GM12874 (cell line): ENCODE measurements at regions not wholly inside any gene's neighbourhood (a gene's known extent, or its start where the extent isn't known, plus 50 kb on each side); places are given as distances from the start of the nearest gene placed in this dataset.

Experiments
- TF ChIP-seq, protein P1 (sequence below): IDR thresholded peaks from 2 replicates; pipeline ENCODE4 v1.5.1; 2011; ENCODE audit warnings: low read depth, mild to moderate bottlenecking, control low read depth, low read length, moderate library complexity; ENCODE audit not compliant: insufficient read depth

DNA sequence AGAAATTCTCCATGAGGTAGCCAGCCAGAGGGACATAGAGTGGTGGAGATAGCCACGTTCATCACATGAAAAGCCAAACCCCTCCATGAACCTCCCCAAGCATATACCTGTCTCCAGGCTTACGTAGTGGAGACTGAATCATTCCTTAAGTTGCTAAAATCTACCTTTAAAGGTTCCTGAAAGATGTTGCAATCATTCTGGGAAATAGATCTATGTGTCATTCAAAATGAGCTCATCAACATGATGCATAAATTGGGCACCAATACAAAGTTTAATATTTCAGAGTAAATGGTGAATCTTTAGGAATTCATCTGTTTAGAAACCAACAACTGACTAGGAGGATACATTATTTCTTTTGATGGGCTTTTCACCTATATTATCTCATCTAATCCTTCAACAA lies 362.6 kb upstream of the ID2 start:
- TF ChIP-seq, protein P1, sequence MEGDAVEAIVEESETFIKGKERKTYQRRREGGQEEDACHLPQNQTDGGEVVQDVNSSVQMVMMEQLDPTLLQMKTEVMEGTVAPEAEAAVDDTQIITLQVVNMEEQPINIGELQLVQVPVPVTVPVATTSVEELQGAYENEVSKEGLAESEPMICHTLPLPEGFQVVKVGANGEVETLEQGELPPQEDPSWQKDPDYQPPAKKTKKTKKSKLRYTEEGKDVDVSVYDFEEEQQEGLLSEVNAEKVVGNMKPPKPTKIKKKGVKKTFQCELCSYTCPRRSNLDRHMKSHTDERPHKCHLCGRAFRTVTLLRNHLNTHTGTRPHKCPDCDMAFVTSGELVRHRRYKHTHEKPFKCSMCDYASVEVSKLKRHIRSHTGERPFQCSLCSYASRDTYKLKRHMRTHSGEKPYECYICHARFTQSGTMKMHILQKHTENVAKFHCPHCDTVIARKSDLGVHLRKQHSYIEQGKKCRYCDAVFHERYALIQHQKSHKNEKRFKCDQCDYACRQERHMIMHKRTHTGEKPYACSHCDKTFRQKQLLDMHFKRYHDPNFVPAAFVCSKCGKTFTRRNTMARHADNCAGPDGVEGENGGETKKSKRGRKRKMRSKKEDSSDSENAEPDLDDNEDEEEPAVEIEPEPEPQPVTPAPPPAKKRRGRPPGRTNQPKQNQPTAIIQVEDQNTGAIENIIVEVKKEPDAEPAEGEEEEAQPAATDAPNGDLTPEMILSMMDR: no peak

DNA sequence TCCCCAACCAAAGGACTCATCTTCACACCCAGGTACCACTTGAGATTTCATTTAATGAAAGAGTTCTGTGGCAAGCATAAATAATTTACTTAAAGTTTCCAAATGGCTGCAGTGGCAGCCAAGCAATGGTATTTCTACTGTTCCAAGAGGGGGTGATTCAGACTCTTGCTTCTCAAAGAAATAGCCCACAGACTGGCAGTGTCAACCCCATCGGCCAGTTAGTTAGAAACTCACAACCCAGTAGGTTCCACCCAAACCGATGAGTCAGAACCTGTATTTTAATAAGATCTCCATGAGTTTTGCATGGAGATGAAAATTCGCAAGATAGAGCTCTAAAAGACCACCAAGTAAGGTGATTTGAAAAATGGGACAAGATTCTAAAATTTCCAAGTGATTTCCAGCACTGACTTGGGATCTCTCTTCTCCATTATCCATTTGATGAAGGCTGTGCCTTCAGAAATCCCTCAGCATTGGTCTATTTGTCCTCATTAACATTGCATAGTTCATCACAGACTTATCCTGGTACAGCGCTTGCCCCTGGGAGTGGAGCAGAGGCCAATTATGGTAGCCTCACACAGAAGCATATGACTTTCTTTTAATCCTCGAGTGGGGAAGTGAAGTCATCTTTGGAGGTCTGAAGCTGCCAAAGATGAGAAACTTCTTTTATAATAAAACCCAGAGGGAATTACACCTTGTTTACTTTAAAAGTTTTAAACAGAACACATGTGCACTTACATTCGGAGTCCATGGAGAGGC lies 361.4 kb upstream of the ID2 start:
- TF ChIP-seq, protein P1: no peak

DNA sequence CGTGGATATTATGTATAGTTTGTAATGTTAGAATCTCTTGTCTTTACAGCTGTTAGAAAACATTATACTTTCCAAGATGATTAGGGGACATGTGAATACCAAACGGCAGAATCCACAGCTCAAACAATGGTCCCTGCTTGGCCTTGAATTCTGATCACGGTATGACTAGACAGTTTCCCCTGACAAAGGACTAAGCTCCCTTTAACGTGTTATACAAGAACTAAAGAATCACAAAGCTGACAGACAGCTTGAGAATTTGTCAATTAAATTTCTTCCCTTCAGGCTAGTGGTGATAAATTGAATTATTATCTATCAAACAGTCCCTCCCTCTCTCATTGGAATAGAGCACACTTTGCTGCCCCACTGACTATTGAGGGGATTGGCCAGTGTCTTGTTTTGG lies 359.2 kb upstream of the ID2 start:
- TF ChIP-seq, protein P1: no peak

DNA sequence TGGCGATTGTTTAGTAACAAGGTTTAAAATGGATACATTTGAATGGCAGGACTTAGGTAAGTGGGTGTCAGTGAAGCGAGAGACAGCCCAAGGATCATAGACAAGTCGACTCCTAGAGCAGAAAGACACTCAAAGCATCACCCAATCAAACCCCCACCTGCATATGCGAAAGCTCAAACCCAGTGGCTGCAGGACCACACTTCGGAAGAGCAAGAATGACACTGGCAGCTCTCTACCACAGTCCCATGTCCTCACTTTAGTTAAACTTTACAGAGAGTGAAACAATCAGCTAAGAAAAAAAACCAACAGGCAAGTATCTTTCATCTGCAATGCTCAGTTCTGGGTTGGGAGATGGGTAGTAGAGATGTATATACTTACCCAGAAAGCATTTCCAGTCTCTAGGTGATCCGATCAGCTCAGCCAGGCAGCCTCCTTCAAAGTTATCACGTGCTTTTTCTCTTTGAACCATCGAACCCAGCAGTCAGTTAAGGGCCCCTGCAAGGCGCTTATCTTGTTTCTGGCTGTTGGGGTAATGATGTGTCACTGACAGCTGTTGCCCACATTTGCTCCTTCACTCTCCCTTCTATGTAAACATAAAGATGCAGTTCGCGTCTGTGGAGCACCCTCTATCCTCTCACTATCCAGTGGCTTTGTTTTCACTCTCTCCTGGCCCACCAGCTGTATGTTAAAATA lies 357.5 kb upstream of the ID2 start:
- TF ChIP-seq, protein P1: no peak

DNA sequence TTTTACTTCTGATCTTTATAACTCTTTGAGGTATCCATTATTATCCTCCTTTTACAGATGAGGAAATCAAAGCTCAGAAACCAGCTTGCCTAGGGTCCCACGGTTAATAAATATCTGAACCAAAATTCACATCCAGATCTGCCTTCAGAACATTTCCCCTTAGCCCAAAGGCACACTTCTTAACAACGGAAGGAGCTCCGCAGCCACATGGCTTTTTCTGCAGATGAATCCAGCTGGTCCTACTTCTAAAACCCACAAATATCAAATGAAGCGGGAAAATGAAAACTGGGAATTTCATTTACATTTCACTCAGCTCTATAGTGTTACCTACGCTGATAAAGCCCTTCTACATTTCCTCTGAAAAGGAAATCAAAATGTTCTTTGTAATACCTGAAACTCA lies 357.0 kb upstream of the ID2 start:
- TF ChIP-seq, protein P1: no peak

DNA sequence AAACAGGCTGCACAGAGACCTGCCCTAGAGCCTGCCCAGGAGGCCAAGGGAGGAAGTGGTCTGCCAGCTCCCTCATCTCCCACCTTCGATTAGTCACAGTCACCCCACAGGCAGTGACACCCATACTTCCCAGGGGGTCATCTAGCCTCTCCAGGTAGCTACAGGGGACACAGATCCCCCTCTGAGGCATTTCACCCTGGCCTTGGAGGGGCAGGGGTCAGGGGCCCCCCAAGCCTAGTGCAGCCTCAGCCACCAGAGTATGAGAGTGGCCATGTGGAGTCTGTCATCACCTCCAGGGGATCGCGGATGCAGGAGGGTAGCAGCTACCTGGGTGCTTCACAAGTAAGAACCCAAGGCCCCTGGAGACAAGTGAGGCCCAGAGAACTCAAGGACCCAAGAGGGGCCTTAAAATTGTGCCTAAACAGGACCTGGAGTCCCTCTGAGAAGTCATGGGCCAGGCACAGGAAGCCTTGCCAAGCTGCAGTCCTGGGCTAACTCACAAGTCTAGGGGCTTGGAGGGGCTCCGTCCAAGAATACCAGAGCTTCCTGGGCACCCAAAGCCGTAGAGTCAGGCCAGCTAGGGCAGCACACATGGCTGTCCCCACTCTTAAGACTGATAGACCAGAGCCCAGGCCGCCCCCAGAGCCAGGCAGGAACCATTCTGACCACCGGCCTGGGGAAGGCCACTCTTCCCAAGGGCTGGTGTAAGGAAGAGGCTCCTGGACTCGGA lies 354.3 kb upstream of the ID2 start:
- TF ChIP-seq, protein P1: no peak

DNA sequence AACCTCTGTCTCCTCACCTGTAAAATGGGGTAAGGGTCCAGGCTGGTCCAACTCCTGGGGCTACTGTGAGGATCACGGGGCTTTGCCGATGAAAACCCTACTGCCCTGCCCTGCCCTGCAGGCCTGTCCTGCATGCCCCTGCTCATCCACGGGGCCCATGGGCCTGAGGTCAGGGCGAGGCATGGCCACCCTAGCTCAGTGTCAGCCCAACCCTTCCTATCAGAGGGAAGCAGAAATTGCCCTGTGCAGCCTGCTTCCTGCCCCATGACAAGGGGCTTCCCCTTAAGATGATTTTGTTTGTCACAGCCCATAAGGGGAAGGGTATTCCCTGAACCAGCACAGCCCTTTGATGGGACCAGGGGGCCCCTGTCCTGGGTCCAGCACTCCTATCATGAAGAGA lies 353.6 kb upstream of the ID2 start:
- TF ChIP-seq, protein P1: no peak
